ENCODE measurements at regions not wholly inside any gene's neighbourhood (a gene's known extent, or its start where the extent isn't known, plus 50 kb on each side); places are given as distances from the start of the nearest gene placed in this dataset.

DNA sequence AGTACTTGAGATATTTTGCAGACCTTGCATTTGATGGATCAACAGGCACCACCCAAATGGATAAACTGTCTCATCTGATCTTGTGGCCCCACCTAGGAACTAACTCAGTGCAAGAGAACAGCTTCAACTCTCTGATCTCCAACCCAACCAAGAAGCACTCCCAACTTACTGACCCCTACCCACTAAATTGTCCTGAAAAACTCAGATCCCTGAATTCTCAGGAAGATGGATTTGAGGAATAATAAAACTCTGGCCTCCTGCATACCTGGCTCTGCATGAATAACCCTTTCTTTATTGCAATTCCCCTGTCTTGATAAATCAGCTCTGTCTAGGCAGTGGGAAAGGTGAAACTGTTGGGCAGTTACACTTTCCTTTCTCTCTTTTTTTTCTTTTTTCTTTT is 247.9 kb downstream of the ZPLD1 start:
- H3K4me1 Mint-ChIP-seq: peaks cover 34 to 49% of the 10 kb centered on the region in 2 experiments
- Histone ChIP-seq H3K79me1 (ENCODE audit: insufficient read depth, low read depth, low read length, poor library complexity, severe bottlenecking) (no peaks in the 10 kb centered on the region), H2AFZ (ENCODE audit: low read length) (no peak overlapping the region), H2BK120ac (ENCODE audit: low read depth, low read length, poor library complexity, severe bottlenecking) (no peak overlapping the region), H3K4ac (ENCODE audit: low read depth, low read length) (no peak overlapping the region), H2BK12ac (ENCODE audit: insufficient read length, low read depth, low read length) (no peak overlapping the region), H3K23me2 (ENCODE audit: insufficient read length, low read depth, low read length, poor library complexity, severe bottlenecking) (no peaks in the 10 kb centered on the region), H3K23ac (ENCODE audit: insufficient read length, low read depth, low read length) (no peak overlapping the region), H3K56ac (ENCODE audit: insufficient read length, low read depth, low read length) (no peak overlapping the region), H3K79me2 (ENCODE audit: insufficient read depth, low read length) (no peaks in the 10 kb centered on the region), H4K20me1 (ENCODE audit: control insufficient read depth, insufficient read depth, insufficient read length) (no peaks in the 10 kb centered on the region), H2BK20ac (ENCODE audit: low read depth, low read length, poor library complexity, severe bottlenecking) (no peak overlapping the region), H4K8ac (replicated peaks; ENCODE audit: insufficient read length, low read depth, low read length) (no peak overlapping the region), H2BK5ac (ENCODE audit: insufficient read length, low read length) (no peak overlapping the region), H4K91ac (ENCODE audit: insufficient read length, low read depth, low read length) (no peak overlapping the region), H3K14ac (ENCODE audit: insufficient read depth, low read length) (no peak overlapping the region), H3K4me1 (ENCODE audit: insufficient read depth, low read length) (peaks cover 3% of the 10 kb centered on the region; the same call in 1 of the 2 replicates), H2AK5ac (ENCODE audit: insufficient read length, low read length) (no peak overlapping the region), H3K27ac (ENCODE audit: insufficient read length, low read depth, low read length) (no peak overlapping the region), H4K5ac (ENCODE audit: insufficient read length, low read depth, low read length) (no peak overlapping the region), H3K27me3 (ENCODE audit: insufficient read depth, low read length) (no peaks in the 10 kb centered on the region), H3K9me3 (ENCODE audit: control insufficient read depth, low read depth, low read length) (no peaks in the 10 kb centered on the region), H3K18ac (ENCODE audit: insufficient read length, low read depth, low read length) (no peak overlapping the region), H2BK15ac (ENCODE audit: low read depth, low read length) (no peak overlapping the region), H3K9ac (ENCODE audit: extremely low read depth, insufficient read length, low read length) (no peak overlapping the region), H3T11ph (ENCODE audit: low read length) (no peak overlapping the region), H3K4me2 (ENCODE audit: insufficient read depth, insufficient read length, low read length) (no peak overlapping the region)
- peaks cover 2% of the 10 kb centered on the region; the same call in 1 of the 2 replicates for H3K27me3 Mint-ChIP-seq (ENCODE audit: low read depth)
- TF ChIP-seq, protein P1, sequence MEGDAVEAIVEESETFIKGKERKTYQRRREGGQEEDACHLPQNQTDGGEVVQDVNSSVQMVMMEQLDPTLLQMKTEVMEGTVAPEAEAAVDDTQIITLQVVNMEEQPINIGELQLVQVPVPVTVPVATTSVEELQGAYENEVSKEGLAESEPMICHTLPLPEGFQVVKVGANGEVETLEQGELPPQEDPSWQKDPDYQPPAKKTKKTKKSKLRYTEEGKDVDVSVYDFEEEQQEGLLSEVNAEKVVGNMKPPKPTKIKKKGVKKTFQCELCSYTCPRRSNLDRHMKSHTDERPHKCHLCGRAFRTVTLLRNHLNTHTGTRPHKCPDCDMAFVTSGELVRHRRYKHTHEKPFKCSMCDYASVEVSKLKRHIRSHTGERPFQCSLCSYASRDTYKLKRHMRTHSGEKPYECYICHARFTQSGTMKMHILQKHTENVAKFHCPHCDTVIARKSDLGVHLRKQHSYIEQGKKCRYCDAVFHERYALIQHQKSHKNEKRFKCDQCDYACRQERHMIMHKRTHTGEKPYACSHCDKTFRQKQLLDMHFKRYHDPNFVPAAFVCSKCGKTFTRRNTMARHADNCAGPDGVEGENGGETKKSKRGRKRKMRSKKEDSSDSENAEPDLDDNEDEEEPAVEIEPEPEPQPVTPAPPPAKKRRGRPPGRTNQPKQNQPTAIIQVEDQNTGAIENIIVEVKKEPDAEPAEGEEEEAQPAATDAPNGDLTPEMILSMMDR (conservative IDR thresholded peaks at IDR 0.05): no peak
- H3K36me3 Mint-ChIP-seq (ENCODE audit: insufficient read depth in 1 of 3, low read depth in 3 of 3): peaks cover 3 to 26% (median 15%) of the 10 kb centered on the region in 3 experiments
- no peak overlapping the region for H3K4me3 Mint-ChIP-seq
- H3K27ac Mint-ChIP-seq: no peak overlapping the region
- DNase-seq: no peak
- peaks cover 11 to 16% of the 10 kb centered on the region in 2 experiments for H3K9me3 Mint-ChIP-seq
